Activated CD4-positive, CD25-positive, alpha-beta regulatory T cell treated with anti-CD3 and anti-CD28 coated beads, Interleukin-2, amount 50 U/mL, for 72 hours (primary cell): ENCODE measurements at regions not wholly inside any gene's neighbourhood (a gene's known extent, or its start where the extent isn't known, plus 50 kb on each side); places are given as distances from the start of the nearest gene placed in this dataset.
"Not testable (repeated sequence)": the region's sequence is repeated elsewhere in the genome, so short reads cannot be mapped to it uniquely, and the experiment has no call there.

Experiments
- DNase-seq: peaks from one replicate; pipeline ENCODE4 v3.0.0; 2021

GRCh38 chrX:69431420-69431819, 72.7 kb upstream of the NALF2 start:
- no peak for DNase-seq

- DNase-seq = no peak
Measured at GRCh38 chrX:69430785-69431184, 73.3 kb upstream of the NALF2 start.

GRCh38 chrX:69429339-69430015, 74.6 kb upstream of the NALF2 start:
- no peak for DNase-seq

DNA sequence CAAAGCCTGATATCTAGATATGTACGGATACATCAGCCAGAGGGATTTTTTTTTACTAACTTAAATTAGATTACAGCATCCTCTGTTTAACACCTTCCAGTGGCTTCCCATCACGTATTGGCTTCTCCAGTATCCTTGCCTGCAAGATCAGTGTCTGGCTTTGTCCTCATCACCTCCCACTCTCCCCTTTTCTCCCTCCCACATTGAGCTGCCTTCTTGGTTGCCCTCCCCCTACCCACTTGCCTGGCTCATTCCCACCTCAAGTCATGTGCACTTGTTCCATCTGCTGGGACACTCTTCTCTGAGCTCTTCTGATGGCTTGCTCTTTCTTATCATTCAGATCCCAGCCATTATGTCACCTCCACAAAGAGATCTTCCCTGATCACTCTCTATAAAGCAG, 75.9 kb upstream of the NALF2 start:
- no peak for DNase-seq

DNA sequence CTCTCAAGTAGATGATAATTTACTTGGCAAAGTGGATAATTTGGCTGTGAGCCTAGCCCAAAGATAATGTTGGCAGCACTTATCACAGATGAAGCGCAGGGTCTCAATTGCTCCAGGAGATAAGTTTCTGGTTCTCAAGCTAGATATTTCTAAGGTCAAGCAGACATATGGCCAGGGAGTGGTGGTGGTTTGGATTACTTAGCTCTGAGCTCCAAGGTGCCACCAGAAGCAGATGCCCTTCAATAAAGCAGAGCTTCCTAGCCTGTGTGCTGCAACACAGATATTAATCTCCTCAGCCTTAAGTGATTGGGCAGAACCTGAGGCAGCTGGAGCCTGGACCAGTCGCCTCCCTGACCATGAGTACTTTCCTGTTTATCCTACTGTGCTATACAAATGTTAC, 79.2 kb upstream of the NALF2 start:
- no peak for DNase-seq

DNA sequence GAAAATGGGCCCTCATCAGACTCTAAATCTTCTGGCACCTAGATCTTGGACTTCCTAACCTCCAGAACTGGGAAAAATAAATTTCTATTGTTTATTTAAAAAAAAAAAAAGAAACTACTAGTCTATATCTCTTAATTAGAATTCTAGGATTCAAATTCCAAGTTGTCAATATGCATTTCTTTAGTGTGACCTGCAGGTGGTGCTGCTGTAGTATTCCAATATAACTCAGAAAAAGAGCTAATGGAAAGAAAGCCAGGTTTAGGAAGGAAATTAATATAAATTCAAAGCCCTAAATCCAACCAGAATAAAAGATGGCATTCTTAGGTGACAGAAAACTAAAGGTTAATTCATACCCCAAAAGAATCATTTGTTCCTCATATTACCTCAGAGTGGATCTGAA, 80.0 kb upstream of the NALF2 start:
- no peak for DNase-seq

GRCh38 chrX:69422208-69422607, 81.9 kb upstream of the NALF2 start:
- DNase-seq = not testable (repeated sequence)

GRCh38 chrX:69415698-69416097, 88.4 kb upstream of the NALF2 start:
- no peak for DNase-seq

DNA sequence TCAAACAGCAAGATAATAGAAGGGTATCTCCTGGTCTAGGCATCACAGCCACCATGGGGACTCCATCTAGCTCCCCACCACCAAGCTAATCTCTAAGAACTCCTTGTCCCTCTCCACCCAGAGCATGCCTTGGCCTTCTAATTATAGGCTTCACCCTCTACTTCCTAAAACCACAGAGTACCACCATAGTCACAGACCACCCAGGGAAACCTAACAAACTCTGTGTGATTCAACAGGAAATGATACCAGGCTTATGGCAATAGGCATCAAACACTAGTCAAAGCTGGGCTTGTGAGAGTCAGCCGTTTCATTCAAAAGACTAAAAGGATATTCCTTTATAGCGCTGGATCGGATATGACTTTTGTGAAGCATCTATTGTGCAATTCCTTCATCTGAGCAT, 91.5 kb upstream of the NALF2 start:
- no peak for DNase-seq

DNA sequence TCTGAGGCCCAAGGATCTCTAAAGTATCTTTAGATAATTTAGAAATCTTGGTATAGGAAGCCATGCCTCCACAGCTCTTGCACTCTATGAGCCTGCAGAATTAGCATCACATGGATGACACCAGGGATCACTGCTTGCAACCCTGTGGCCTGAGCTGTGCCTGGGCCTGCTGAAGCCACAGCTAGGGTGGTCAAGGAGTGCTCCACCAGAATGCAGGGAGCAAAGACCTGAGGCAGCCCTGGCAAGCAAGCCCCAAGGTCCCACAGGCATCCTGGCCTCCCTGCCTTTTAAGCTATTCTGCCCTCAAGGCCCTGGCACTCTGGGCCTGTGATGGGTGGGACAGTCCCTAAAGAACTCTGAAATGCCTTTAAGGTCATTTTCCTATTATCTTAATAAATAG, 105.2 kb upstream of the NALF2 start:
- no peak for DNase-seq

DNA sequence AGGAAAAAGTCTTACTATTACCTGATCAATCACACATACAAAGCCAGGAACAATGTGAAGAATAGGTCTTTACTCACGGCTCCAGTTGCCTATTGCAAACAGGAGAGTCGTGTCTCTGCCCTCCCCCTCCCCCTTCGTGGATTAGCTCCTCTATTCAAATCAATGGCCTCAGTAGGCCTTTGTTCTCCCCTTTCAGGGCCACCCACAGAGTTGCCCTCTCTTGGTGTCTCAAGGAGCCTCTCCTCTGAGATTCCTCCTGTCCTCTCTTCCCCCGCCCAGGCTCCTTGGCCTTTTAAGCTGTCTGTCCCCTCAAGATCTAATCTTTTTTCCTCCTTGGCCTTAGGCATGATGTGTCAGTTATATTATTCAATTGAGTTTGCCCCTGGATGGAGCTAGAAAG, 107.2 kb upstream of the NALF2 start:
- DNase-seq = no peak

DNA sequence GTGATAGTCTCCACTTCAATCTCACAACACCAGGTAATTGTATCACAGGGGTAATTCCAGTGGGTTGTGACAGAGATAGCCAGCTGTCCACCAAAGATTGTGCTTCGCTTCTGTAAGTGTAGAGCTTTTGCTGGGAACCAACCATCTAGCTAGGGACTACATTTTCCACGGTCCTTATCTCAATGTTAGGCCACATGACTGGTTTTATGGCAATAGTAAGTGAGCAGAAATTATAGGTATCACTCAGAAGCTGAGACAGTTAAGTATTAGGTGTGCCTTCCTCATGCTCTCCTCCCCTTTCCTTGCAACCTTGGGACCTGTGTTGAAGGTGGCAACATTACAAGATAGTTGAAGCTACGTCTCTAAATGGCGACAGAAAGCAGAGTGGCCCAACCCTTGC, 108.8 kb upstream of the NALF2 start:
- no peak for DNase-seq

- no peak for DNase-seq
Measured at GRCh38 chrX:69389101-69389501, 115.0 kb upstream of the NALF2 start.

- DNase-seq = no peak
Measured at GRCh38 chrX:69388526-69388925, 115.6 kb upstream of the NALF2 start.

DNA sequence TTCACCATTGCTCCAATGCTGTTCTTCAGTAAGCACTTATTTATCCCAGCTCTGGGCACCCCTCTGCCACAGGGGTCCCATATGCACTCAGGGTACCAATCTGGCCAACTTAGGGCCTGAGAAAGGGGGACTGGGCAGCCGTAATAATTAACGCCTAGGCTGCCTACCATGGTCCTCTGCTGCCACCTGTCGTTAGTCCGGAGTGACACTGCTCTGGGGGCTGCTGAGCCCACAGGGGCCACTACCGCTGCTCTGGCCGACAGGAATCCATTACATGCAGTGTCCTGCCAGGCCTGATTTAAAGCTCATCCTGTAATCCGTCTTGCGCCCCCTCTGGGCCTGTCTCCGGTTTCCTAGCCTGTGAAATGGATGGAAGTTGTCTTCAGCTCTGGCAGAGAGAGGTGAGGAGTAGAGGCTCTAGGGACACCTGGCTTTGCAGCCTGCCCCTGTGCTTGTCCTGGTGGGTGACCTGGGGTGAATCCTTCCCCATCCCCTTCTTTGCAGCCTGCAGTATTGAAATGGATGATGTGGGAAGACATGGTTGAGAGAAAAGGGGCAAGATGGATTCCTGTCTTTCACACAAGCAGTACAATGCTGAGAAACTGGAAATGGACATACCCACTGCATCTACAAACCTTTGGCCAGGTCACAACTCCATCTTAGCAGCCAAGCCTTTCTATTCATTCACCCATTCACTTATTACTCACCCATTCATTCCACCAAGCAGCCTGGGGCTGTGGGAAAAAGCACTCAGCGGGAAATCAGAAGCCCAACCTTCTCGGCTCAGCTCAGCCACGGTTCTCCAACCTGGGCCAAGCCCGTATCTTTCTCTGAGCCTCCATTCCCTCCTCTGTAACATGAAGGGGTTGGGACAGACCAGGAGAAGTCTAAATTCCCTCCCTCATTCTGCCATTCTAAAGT, 116.3 kb upstream of the NALF2 start:
- peak; percentile 40 for DNase-seq

DNA sequence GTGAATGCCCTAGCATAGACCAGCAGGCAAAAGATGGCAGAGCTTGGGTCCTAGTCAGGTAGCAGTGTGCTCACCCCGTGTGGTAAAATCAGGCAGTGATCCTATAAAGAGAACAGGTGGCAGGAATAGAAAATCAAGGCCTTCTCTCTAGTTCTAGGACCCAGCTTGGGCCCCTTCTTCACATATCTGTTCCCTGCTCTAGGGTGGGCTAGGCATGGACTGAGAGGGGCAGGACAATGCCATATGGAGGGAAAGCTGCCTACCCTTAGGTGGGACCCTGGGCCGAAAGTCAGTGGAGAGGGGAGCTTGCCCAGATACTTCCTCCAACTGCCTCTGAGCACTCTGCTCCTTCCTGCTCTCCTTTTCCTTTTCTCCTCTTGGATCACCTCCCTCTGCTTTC, 117.4 kb upstream of the NALF2 start:
- DNase-seq = no peak

DNA sequence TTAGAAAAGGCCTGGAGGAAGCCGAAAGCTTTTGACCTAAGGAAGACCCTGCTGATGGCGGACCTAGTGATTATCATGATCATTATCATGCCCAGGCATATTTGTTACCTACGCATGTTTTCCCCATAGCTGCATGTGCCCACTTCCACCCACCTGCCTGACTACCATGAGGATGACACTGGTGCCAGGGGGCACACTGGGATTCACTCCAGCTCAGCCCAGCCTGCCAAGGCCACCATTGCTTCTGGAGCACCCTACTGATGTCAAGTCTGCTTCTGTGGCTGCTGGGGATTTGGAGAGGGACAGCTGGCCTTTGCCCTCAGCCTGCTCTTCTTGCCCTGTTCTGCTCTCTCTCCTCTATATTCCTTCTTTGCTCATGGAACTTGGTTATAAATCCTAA, 124.7 kb upstream of the NALF2 start:
- no peak for DNase-seq

DNA sequence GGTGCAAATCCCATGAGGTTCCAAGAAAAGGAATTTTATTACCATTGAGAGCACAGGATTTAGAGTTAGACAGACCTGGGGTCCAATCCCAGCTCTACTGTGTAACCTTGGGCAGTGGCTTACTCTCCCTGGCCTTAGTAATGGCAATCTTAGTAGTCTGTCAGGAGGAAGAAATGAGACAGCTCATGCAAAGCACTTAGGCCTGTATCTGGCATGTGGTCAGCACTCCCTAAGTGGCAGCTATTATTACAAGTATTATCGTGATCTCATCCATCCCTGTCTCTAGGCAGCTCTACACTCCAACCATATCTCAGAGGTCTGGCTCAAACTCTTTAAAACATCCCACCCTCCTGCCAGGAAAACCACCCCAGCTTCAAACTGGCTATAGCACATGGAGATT, 129.6 kb upstream of the NALF2 start:
- no peak for DNase-seq

- DNase-seq = no peak
Measured at GRCh38 chrX:69372435-69372834, 131.7 kb upstream of the NALF2 start.

DNA sequence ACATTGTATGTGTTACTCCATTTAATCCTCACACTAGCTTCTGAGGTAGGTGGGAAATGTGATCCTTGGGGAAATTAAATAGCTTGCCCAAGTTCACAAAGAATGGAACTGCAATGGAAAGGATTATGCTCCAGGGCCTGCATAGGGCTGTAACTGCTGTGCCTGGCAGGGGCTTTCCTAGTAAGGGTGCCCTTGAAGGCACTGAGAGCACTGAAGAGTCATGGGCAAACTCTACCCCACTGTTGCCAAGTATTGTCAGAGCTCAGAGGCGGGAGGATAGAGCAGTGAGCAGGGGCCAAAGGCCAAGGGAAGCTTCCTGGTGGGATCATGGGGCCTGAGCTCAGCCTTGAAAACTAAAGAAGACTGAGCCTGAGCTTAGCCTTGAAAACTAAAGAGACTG, 133.0 kb upstream of the NALF2 start:
- DNase-seq = no peak

GRCh38 chrX:69369999-69370398, 134.1 kb upstream of the NALF2 start:
- DNase-seq = no peak

DNA sequence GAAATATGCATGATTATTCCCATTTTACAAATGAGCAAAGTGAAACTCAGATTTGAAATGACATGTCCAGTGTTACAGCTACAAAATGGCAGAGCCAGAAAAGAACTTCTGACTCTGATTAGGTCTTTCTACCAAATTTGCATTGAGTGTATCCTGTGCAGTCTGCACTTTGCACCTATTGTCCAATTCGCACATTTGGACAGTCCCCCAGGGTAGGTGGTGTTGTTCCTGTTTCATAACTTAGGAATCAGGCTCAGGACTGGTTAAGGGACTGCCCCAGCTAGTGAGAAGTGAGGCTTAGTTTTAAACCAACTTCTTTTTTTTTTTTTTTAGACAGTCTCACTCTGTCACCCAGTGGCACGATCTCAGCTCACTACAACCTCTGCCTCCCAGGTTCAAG, 137.9 kb upstream of the NALF2 start:
- DNase-seq = no peak

DNA sequence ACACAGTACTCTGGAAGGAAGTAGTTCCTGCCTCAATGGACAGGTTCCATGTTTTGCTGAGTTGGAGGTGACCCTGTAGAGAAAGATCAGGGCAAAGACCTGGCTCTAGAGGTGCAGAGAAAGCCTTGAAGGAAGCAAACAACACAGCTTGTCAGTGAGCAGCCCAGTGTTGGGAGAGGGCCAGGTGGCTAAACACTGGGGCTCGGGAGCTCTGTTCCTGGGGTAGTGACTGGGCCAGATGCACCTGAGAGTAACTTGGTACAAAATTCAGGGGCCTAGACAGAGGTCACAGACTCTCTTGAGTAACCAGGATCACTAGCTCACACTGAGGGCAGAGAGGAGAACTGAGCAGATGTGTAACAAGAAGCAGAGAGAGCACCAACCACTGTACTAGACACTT, 138.4 kb upstream of the NALF2 start:
- DNase-seq = no peak

- no peak for DNase-seq
Measured at GRCh38 chrX:69365349-69365748, 138.8 kb upstream of the NALF2 start.

DNA sequence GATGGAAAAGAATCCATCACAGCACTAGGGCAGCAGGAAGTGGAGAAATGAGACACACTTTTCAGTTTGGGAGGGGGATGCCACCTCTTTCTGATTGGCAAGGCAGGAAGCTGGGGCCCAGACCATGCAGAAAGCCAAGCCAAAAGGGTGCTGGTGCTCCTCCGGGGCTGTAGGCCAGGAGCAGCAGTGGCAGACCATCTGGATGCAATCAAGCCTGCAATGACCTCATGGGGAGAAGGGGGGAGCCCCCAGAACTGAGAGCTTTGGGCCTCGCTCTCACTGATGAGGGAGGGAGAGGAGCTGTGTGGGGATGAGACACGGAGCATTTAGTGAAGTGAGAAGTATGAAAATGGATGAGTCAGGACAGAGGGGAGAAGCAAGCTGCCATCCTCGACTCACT, 141.3 kb upstream of the NALF2 start:
- DNase-seq = no peak
